ENCODE measurements at regions not wholly inside any gene's neighbourhood (a gene's known extent, or its start where the extent isn't known, plus 50 kb on each side); places are given as distances from the start of the nearest gene placed in this dataset.
"Not testable (repeated sequence)": the region's sequence is repeated elsewhere in the genome, so short reads cannot be mapped to it uniquely, and the experiment has no call there.

GRCh38 chr1:227508431-227508830, 54.9 kb upstream of the ZNF678 start:
- DNase-seq (ENCODE audit: low spot score): no peak

- DNase-seq (ENCODE audit: low spot score): not testable (repeated sequence)
Measured at GRCh38 chr1:227506490-227507393, 56.6 kb upstream of the ZNF678 start.

- not testable (repeated sequence) for DNase-seq (ENCODE audit: low spot score)
Measured at GRCh38 chr1:227496045-227496444, 67.3 kb upstream of the ZNF678 start.

- not testable (repeated sequence) for DNase-seq (ENCODE audit: low spot score)
Measured at GRCh38 chr1:227493863-227494551, 69.3 kb upstream of the ZNF678 start.

- no peak for DNase-seq (ENCODE audit: low spot score)
Measured at GRCh38 chr1:227490478-227490877, 72.9 kb upstream of the ZNF678 start.

GRCh38 chr1:227490001-227490400, 73.4 kb upstream of the ZNF678 start:
- no peak for DNase-seq (ENCODE audit: low spot score)

GRCh38 chr1:227489572-227489971, 73.8 kb upstream of the ZNF678 start:
- no peak for DNase-seq (ENCODE audit: low spot score)

GRCh38 chr1:227487606-227488005, 75.8 kb upstream of the ZNF678 start:
- no peak for DNase-seq (ENCODE audit: low spot score)

- DNase-seq (ENCODE audit: low spot score): no peak
Measured at GRCh38 chr1:227486559-227486958, 76.8 kb upstream of the ZNF678 start.

- no peak for DNase-seq (ENCODE audit: low spot score)
Measured at GRCh38 chr1:227482023-227482299, 81.4 kb upstream of the ZNF678 start.

GRCh38 chr1:227474072-227474471, 89.3 kb upstream of the ZNF678 start:
- not testable (repeated sequence) for DNase-seq (ENCODE audit: low spot score)

GRCh38 chr1:227472772-227473171, 90.6 kb upstream of the ZNF678 start:
- no peak for DNase-seq (ENCODE audit: low spot score)

GRCh38 chr1:227470688-227471087, 92.7 kb upstream of the ZNF678 start:
- DNase-seq (ENCODE audit: low spot score): no peak

GRCh38 chr1:227469708-227470107, 93.6 kb upstream of the ZNF678 start:
- DNase-seq (ENCODE audit: low spot score): no peak

GRCh38 chr1:227466039-227466645, 97.2 kb upstream of the ZNF678 start:
- no peak for DNase-seq (ENCODE audit: low spot score)

GRCh38 chr1:227465256-227465655, 98.1 kb upstream of the ZNF678 start:
- no peak for DNase-seq (ENCODE audit: low spot score)

- DNase-seq (ENCODE audit: low spot score): no peak
Measured at GRCh38 chr1:227459977-227460376, 103.4 kb upstream of the ZNF678 start.

- no peak for DNase-seq (ENCODE audit: low spot score)
Measured at GRCh38 chr1:227459326-227459841, 104.0 kb upstream of the ZNF678 start.

- no peak for DNase-seq (ENCODE audit: low spot score)
Measured at GRCh38 chr1:227454686-227455085, 108.7 kb upstream of the ZNF678 start.

GRCh38 chr1:227453631-227454355, 109.6 kb upstream of the ZNF678 start:
- DNase-seq (ENCODE audit: low spot score): no peak

- DNase-seq (ENCODE audit: low spot score): no peak
Measured at GRCh38 chr1:227451954-227452353, 111.4 kb upstream of the ZNF678 start.

GRCh38 chr1:227451057-227451456, 112.3 kb upstream of the ZNF678 start:
- no peak for DNase-seq (ENCODE audit: low spot score)
